GM19239 (cell line): ENCODE measurements at regions not wholly inside any gene's neighbourhood (a gene's known extent, or its start where the extent isn't known, plus 50 kb on each side); places are given as distances from the start of the nearest gene placed in this dataset.
"Not testable (repeated sequence)": the region's sequence is repeated elsewhere in the genome, so short reads cannot be mapped to it uniquely, and the experiment has no call there.

Experiments used
- DNase-seq: peaks from one replicate; pipeline ENCODE4 v3.0.0; 2011; ENCODE audit warnings: low spot score; ENCODE audit not compliant: insufficient read length
- FAIRE-seq: peaks from 2 replicates; lab custom pipeline; 2011; peaks lifted over from hg19 to GRCh38; lab: Jason Lieb, UNC

GRCh38 chr4:85018983-85019382 is 52.5 kb upstream of the WDFY3 start:
- DNase-seq (no peak), FAIRE-seq (no peak)

GRCh38 chr4:85019411-85019810 is 52.9 kb upstream of the WDFY3 start:
- no peak for FAIRE-seq
- no peak for DNase-seq

- no peak for FAIRE-seq
Measured at GRCh38 chr4:85024671-85025070, 58.2 kb upstream of the WDFY3 start.

GRCh38 chr4:85028910-85029309 is 62.4 kb upstream of the WDFY3 start:
- no peak for DNase-seq
- FAIRE-seq = no peak

More at GRCh38 chr4:85024671-85025070, 58.2 kb upstream of the WDFY3 start:
- DNase-seq = no peak

- no peak for FAIRE-seq
Measured at GRCh38 chr4:85029453-85029852, 63.0 kb upstream of the WDFY3 start.

GRCh38 chr4:85030156-85030555 is 63.7 kb upstream of the WDFY3 start:
- no peak for FAIRE-seq
- DNase-seq = no peak

More at GRCh38 chr4:85029453-85029852, 63.0 kb upstream of the WDFY3 start:
- no peak for DNase-seq

GRCh38 chr4:85033838-85034237 is 67.3 kb upstream of the WDFY3 start:
- DNase-seq, FAIRE-seq: not testable (repeated sequence)

GRCh38 chr4:85039526-85039925 is 73.0 kb upstream of the WDFY3 start:
- no peak for FAIRE-seq
- DNase-seq = no peak

- not testable (repeated sequence) for FAIRE-seq
Measured at GRCh38 chr4:85043812-85044496, 77.5 kb upstream of the WDFY3 start.

GRCh38 chr4:85050736-85051135 is 84.2 kb upstream of the WDFY3 start:
- DNase-seq (no peak), FAIRE-seq (no peak)

More at GRCh38 chr4:85043812-85044496, 77.5 kb upstream of the WDFY3 start:
- DNase-seq = not testable (repeated sequence)

- DNase-seq (no peak), FAIRE-seq (no peak)
Measured at GRCh38 chr4:85051526-85051925, 85.0 kb upstream of the WDFY3 start.

GRCh38 chr4:85054925-85055324 is 88.4 kb upstream of the WDFY3 start:
- not testable (repeated sequence) for FAIRE-seq, DNase-seq

- DNase-seq (no peak), FAIRE-seq (no peak)
Measured at GRCh38 chr4:85058551-85058950, 92.1 kb upstream of the WDFY3 start.

GRCh38 chr4:85061974-85062373 is 95.5 kb upstream of the WDFY3 start:
- no peak for DNase-seq
- FAIRE-seq = no peak

- no peak for DNase-seq
- FAIRE-seq = no peak
Measured at GRCh38 chr4:85062466-85062865, 96.0 kb upstream of the WDFY3 start.

GRCh38 chr4:85067342-85067741 is 100.9 kb upstream of the WDFY3 start:
- FAIRE-seq (no peak), DNase-seq (no peak)

- DNase-seq (no peak), FAIRE-seq (no peak)
Measured at GRCh38 chr4:85078016-85078415, 111.5 kb upstream of the WDFY3 start.

GRCh38 chr4:85081196-85081595 is 114.7 kb upstream of the WDFY3 start:
- no peak for DNase-seq
- FAIRE-seq = no peak

- peak; percentile 69 for FAIRE-seq
- no peak for DNase-seq
Measured at GRCh38 chr4:85084371-85085094, 118.0 kb upstream of the WDFY3 start.

- FAIRE-seq (no peak), DNase-seq (no peak)
Measured at GRCh38 chr4:85086721-85087120, 120.2 kb upstream of the WDFY3 start.

- no peak for FAIRE-seq
- DNase-seq = no peak
Measured at GRCh38 chr4:85092536-85092935, 126.0 kb upstream of the WDFY3 start.

- FAIRE-seq (no peak), DNase-seq (no peak)
Measured at GRCh38 chr4:85092943-85093342, 126.5 kb upstream of the WDFY3 start.
